Stomach (tissue), 8 donors: ENCODE measurements at regions not wholly inside any gene's neighbourhood (a gene's known extent, or its start where the extent isn't known, plus 50 kb on each side); places are given as distances from the start of the nearest gene placed in this dataset.

ENCODE experiments used
- DNase-seq, 2 donors: peaks; one replicate each; pipeline versions ENCODE4 v3.0.0 to v3.0.0-alpha.2; 2013 to 2019
- H3K27ac ChIP-seq, 5 donors: fragments of 200-600 bp in 4 of 5; sonication (generic) in 4 of 5; one replicate each; pipeline ENCODE4 v1.5.1; 2013 to 2019; ENCODE audit warnings: mild to moderate bottlenecking in 1 of 5, moderate library complexity in 1 of 5
- H3K27me3 ChIP-seq, 3 donors: fragments of 200-600 bp; sonication (generic); one replicate each; pipeline ENCODE4 v1.5.1; 2017 to 2019; ENCODE audit warnings: mixed run types in 1 of 3
- H3K36me3 ChIP-seq, 4 donors: fragments of 200-600 bp; sonication (generic); 1 replicate in 3 of 4; 2 replicates in 1 of 4; pipeline ENCODE4 v1.5.1; 2016 to 2019
- H3K4me1 ChIP-seq, 4 donors: fragments of 200-600 bp; sonication (generic); one replicate each; pipeline ENCODE4 v1.5.1; 2016 to 2019
- H3K4me3 ChIP-seq, 4 donors: fragments of 200-600 bp; sonication (generic) in 3 of 4; one replicate each; pipeline ENCODE4 v1.5.1; 2016 to 2019; ENCODE audit warnings: mild to moderate bottlenecking in 1 of 4
- H3K9me3 ChIP-seq, 4 donors: fragments of 200-600 bp; sonication (generic); one replicate each; pipeline ENCODE4 v1.5.1; 2016 to 2019
- CTCF ChIP-seq, 7 experiments: fragments of 450-650 bp in 4 of 7; fragments of 200-600 bp in 3 of 7; sonication (generic) in 3 of 7; IDR thresholded peaks; one replicate each; pipeline ENCODE4 v1.5.1; 2016 to 2019; ENCODE audit warnings: antibody characterized with exemption in 7 of 7, control low read depth in 2 of 7, mild to moderate bottlenecking in 1 of 7
- EP300 ChIP-seq: sonication (generic); formaldehyde crosslinking; IDR thresholded peaks from one replicate; pipeline ENCODE4 v1.6.1; 2017; ENCODE audit warnings: antibody characterized with exemption
- POLR2A ChIP-seq, 4 donors: fragments of 450-650 bp; IDR thresholded peaks; one replicate each; pipeline ENCODE4 v1.6.1; 2016; ENCODE audit warnings: antibody characterized with exemption in 4 of 4, control low read depth in 2 of 4, mild to moderate bottlenecking in 1 of 4, moderate library complexity in 1 of 4
- POLR2AphosphoS5 ChIP-seq, 3 donors: sonication (generic); formaldehyde crosslinking; IDR thresholded peaks; one replicate each; pipeline ENCODE4 v1.6.1; 2016; ENCODE audit warnings: antibody characterized with exemption in 3 of 3
- WGBS, 5 donors: extraction: QIAGEN DNeasy Blood & Tissue Kit in 3 of 5; methylation state at CpG; one replicate each; pipeline versions ENCODE4 v1.1.5 to v1.1.7; 2013 to 2018; 5-methylcytosine and 5-hydroxymethylcytosine counted together
- intact Hi-C: fragments of 100-400 bp; cut with DNase I; formaldehyde crosslinking; loops from one replicate; pipeline ENCODE4 v1.15.1; 2023; ENCODE audit warnings: low total_unique reads
- donor health status: healthy with polysubstance abuse.
- donor health status: Bipolar disorder and iron deficiency.
- donor health status: healthy.

GRCh38 chr5:152016421-152016820, 91.8 kb upstream of the GLRA1 start:
- Histone ChIP-seq H3K4me1 (no peaks in the 10 kb centered on the region), H3K9me3 (peaks cover 0 to under 1% (median 0%) of the 10 kb centered on the region in 4 donors), H3K36me3 (no peaks in the 10 kb centered on the region), H3K27me3 (no peaks in the 10 kb centered on the region), H3K4me3 (no peak overlapping the region), H3K27ac (no peak overlapping the region)
- no peak for DNase-seq
- 79 to 90% (median 84%) methylated on average over 1 of the region's 1 CpG for WGBS, 5 donors
- TF ChIP-seq EP300 = no peak
- intact Hi-C loops = no loop called here

- Histone ChIP-seq H3K27ac (no peak overlapping the region), H3K36me3 (no peaks in the 10 kb centered on the region), H3K27me3 (peaks cover 0 to 4% (median 0%) of the 10 kb centered on the region in 3 donors), H3K4me1 (no peaks in the 10 kb centered on the region), H3K4me3 (no peak overlapping the region), H3K9me3 (peaks cover 0 to 6% (median 0%) of the 10 kb centered on the region in 4 donors)
- TF ChIP-seq POLR2A (IDR thresholded peaks at IDR 0.05) (no peak), CTCF (IDR thresholded peaks at IDR 0.05) (no peak), EP300 (no peak), POLR2AphosphoS5 (IDR thresholded peaks at IDR 0.05) (no peak)
- intact Hi-C loops = no loop called here
- no peak for DNase-seq
- WGBS, 5 donors = 6 to 13% (median 8%) methylated on average over 3 of the region's 3 CpGs
These were observed 83.1 kb upstream of the GLRA1 start for GRCh38 chr5:152007653-152008335.

DNA sequence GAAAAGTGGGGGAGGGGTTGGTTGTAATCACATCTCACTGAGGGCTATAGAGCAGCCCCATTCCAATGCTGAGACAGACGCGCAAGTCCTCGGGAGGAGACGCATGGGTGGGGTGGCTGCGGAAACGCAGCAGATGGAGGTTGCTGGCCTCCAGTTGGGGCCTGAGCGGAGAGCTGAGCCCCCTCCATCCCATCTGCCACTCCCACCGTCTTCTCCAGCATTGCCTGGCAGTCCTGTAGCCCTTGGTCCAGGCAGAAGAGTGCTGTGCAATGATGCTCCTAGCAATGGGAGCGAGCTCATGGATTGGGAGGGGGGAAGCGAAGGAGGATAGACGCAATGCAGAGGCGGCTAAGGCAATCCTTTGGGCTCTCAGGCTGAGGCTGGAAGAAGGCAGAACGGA, 79.4 kb upstream of the GLRA1 start:
- 88 to 95% (median 91%) methylated on average over 13 of the region's 13 CpGs for WGBS, 5 donors
- TF ChIP-seq CTCF (IDR thresholded peaks at IDR 0.05) (no peak), POLR2AphosphoS5 (IDR thresholded peaks at IDR 0.05) (no peak), EP300 (no peak), POLR2A (IDR thresholded peaks at IDR 0.05) (no peak)
- Histone ChIP-seq H3K27me3 (peaks cover 0 to 4% (median 0%) of the 10 kb centered on the region in 3 donors), H3K36me3 (no peaks in the 10 kb centered on the region), H3K4me1 (no peaks in the 10 kb centered on the region), H3K9me3 (peaks cover 0 to 20% (median 19%) of the 10 kb centered on the region in 4 donors), H3K27ac (no peak overlapping the region), H3K4me3 (no peak overlapping the region)
- no peak for DNase-seq
- intact Hi-C loops = no loop called here
